OCI-M2 (cell line): ENCODE measurements at regions not wholly inside any gene's neighbourhood (a gene's known extent, or its start where the extent isn't known, plus 50 kb on each side); places are given as distances from the start of the nearest gene placed in this dataset.
"Not testable (repeated sequence)": the region's sequence is repeated elsewhere in the genome, so short reads cannot be mapped to it uniquely, and the experiment has no call there.

Experiments used
- DNase-seq: peaks from one replicate; lab custom pipeline; 2025; ENCODE audit not compliant: unreplicated experiment; lab: John Stamatoyannopoulos, UW

DNA sequence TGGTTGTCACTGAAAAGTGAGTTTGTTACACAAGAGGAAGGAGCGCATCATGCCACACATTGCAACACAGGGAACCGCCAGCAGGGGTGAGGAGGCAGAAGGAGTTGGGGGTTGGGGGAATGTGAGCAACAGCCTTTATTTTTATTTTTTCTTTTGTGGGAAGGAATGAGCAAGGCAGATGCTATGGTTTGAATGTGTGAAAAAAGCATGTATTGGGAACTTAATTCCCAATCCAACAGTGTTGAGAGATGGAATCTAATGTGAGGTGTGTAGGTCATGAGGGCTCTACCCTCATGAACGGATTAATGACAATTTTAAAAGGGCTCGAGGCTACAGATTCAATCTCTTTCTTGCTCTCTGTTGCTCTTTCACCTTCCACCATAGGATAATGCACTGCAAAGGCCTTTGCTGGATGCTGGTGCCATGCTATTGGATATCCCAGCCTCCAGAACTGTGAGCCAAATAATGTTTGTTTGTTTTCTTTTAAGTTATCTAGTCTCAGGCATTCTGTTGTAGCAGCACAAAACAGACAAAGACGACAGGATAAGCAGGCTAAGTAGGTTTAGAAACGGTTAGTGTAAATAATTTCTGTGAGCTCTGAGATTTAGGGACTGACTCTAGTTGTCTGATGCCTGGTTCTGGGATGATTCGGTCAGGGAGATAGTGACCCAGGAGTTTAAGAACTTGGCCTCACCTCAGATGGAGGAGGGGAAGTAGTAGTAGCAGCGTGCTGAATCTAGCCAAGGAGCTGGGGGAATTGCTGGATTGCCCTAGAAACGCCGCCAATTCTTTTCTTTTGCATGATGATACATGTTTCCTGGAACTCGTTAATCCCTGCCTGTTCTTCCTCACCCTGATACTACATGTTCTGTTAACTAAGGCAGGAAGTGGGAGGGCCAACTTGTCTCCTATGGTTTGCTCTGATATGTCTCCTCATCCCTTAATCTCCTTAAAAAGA, 156.6 kb upstream of the CTSO start:
- DNase-seq: peak; percentile 28

DNA sequence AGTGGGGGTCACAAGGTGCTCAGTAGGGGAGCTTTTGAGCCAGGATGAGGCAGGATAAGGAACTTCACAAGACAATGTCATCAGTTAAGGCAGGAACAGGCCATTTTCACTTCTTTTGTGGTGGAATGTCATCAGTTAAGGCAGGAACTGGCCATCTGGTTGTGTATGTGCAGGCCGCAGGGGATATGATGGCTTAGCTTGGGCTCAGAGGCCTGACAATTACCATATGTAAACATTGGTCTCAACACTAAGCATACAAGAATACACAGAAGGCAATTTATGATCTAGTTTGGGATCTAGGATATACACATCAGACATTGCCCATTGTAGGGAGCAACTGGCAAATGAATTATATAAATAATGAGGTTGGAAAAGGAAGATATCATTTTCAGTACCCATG, 155.4 kb upstream of the CTSO start:
- DNase-seq: not testable (repeated sequence)

DNA sequence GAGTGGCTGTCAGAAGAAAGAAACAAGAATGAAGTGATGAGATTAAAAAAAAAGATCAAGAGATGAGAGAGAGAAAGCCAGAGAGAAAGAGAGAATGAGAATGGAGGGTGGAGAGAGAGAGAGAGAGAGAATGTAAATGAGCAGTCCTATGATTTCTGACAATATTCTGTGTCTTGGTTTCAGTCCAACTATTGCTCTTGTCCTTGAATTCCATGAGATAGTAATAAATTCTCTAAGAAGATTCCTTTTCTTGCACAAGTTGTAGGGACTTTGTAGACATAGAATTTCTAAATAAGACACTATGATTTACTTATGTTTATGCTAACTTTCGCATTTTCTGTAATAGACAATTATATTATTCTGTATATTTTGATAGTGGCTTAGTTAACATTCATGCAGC, 149.6 kb upstream of the CTSO start:
- no peak for DNase-seq

DNA sequence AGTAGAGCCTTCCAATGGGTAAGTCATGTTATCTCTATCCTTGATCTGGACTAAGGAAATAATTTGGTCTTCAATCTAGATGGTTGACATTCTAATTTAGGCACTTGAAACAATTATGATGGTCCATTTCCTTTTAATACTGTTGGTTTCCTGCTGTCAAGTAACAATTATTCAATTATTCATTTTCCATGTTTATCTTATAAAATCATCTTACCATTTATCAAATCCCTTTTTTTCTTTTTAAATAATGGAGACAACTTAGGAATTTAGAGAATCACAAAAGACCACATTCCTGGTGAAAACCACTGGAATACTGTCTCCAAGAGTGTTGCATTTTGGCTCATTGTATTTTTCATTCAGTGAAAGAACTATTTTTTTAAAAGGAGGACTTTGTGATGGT, 148.7 kb upstream of the CTSO start:
- no peak for DNase-seq

GRCh38 chr4:156101571-156101970, 147.9 kb upstream of the CTSO start:
- no peak for DNase-seq

DNA sequence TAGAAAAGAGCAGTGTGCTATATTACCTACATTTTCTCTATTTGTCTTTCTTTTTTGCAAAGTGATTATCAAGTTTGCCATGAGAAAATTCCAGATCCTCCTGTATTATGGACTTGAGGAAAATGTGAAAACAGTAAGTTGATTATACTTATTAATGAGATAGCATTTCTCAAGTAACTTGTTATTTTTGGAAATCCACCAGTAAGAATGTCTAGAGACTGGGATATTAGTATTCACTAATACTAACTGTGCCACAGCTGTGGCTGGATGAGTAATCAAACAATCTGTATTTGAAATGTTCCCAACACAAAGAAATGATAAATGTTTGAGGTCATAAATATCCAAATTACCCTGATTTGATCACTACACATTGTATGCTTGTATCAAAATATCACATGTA, 147.0 kb upstream of the CTSO start:
- no peak for DNase-seq

- no peak for DNase-seq
These were observed 145.1 kb upstream of the CTSO start for GRCh38 chr4:156098805-156099204.

GRCh38 chr4:156085100-156085499, 131.4 kb upstream of the CTSO start:
- DNase-seq: no peak

DNA sequence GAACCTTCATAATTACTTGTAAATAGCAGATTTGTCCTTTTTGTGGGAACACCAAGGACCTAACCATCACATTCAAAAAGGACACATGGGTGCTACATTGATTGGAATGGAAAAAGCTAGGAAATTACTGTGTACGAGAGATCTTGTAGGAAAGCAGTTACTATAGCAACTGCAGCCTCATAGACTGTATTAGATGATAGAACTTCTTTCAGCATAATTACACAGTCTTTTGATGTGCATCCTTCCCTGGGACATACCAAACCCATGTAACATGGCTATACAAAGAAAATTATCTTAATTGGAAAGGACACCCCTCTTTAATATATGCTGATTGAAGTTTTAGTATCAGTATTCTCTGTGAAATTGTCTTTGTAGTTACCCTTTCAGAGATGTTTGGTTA, 130.7 kb upstream of the CTSO start:
- no peak for DNase-seq

DNA sequence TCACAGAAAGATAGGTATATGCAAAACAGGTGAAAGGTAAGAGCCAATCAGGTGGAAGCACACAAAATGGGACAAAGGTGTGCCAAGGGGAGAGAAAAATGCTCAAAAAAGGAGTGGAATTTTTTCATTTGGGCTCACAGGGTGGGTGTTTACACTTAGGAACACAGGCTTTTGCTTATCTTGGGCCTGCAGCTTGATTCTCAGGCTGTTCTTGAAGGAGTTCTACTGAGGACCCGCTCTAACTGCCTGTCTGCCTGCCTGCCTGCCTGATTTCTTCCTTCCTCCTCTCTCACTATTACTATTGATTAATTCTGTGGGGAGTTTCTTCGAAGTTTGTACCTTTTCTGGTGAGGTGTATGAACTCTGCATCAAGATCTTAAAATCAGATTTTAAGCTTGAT, 120.3 kb upstream of the CTSO start:
- peak; percentile 28 for DNase-seq

GRCh38 chr4:156060661-156061060, 107.0 kb upstream of the CTSO start:
- no peak for DNase-seq

DNA sequence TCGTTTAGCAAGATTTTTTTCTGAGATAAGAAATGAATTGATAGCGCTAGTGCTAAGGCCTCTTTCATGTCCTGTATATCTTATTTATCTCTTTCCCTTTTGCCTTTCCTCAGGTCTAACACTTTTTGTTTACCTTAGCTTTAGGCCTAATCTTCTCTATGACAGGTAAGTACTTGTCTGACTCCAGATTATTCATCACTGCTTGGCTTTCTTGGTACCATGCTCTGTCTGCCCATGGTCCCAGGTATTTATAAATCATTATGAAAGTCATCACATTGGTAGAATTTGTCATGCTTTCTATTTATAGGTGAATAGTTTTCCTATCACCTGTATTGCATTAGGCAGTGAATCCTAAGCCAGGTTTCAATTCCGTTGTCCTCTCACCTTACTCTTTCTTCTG, 99.5 kb upstream of the CTSO start:
- DNase-seq: no peak

GRCh38 chr4:156052116-156052515, 98.5 kb upstream of the CTSO start:
- no peak for DNase-seq

- DNase-seq: no peak
These were observed 85.1 kb upstream of the CTSO start for GRCh38 chr4:156038772-156039171.

- DNase-seq: no peak
These were observed 82.8 kb upstream of the CTSO start for GRCh38 chr4:156036496-156036895.

DNA sequence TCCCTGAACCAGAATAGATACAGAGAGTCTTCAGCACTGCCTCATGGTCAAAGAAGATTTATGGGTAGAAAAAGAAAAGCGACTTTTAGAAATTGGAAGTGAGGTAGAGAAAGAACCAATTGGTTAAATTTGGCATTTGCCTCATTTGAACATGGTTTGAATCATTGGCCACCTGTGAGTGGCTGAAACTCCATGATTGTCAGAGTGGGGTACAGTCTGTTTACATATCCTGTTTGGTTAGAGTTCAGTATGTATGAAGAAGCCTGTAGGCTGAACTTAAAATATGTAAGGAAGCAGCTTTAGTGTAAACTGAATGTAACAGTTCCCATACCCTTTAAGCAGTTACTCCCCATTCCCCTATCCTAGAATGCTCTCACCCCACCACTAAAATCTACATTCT, 76.0 kb upstream of the CTSO start:
- no peak for DNase-seq

GRCh38 chr4:156021298-156021697, 67.6 kb upstream of the CTSO start:
- no peak for DNase-seq

GRCh38 chr4:156019246-156019645, 65.6 kb upstream of the CTSO start:
- no peak for DNase-seq

DNA sequence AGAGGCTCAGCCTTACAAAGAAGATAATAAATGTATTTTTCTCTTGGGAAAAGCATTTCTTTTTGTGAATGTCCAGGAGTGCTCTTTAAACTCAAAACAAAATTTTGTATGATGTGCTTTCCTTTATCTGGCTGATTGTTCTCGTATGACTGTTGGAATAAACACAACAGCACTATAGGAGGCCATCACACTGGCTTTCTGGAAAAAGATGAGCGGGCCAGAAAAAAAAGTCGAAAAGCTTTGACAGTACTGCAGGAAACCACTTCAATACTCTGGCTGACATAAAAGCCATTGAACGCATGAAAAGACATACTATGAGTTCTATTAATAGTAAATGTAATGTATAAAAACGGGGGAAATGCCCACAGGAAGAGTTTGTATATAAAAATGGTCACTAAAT, 64.7 kb upstream of the CTSO start:
- no peak for DNase-seq

- DNase-seq: no peak
These were observed 62.1 kb upstream of the CTSO start for GRCh38 chr4:156015781-156016180.

GRCh38 chr4:156006192-156006591, 52.5 kb upstream of the CTSO start:
- no peak for DNase-seq
